Mucosa of rectum (tissue), 2 donors: ENCODE measurements at regions not wholly inside any gene's neighbourhood (a gene's known extent, or its start where the extent isn't known, plus 50 kb on each side); places are given as distances from the start of the nearest gene placed in this dataset.
"Not testable (repeated sequence)": the region's sequence is repeated elsewhere in the genome, so short reads cannot be mapped to it uniquely, and the experiment has no call there.

Source experiments
- H3K27ac ChIP-seq, 2 donors: one replicate each; pipeline ENCODE4 v1.7.0; 2013; ENCODE audit warnings: inconsistent platforms in 2 of 2, low read depth in 2 of 2, low read length in 2 of 2
- H3K27me3 ChIP-seq, 2 donors: one replicate each; pipeline ENCODE4 v1.7.0; 2013; ENCODE audit warnings: low read length in 2 of 2; ENCODE audit not compliant: control insufficient read depth in 2 of 2, insufficient read depth in 2 of 2
- H3K36me3 ChIP-seq, 2 donors: one replicate each; pipeline ENCODE4 v1.7.0; 2013; ENCODE audit warnings: low read length in 2 of 2; ENCODE audit not compliant: control insufficient read depth in 2 of 2, insufficient read depth in 2 of 2
- H3K4me1 ChIP-seq, 2 donors: one replicate each; pipeline ENCODE4 v1.7.0; 2013; ENCODE audit warnings: low read length in 2 of 2, mild to moderate bottlenecking in 1 of 2; ENCODE audit not compliant: control insufficient read depth in 2 of 2, insufficient read depth in 2 of 2
- H3K4me3 ChIP-seq, 2 donors: one replicate each; pipeline ENCODE4 v1.7.0; 2013; ENCODE audit warnings: low read length in 2 of 2
- H3K9ac ChIP-seq, 2 donors: one replicate each; pipeline ENCODE4 v1.7.0; 2013; ENCODE audit warnings: low read length in 2 of 2, low read depth in 1 of 2, mild to moderate bottlenecking in 1 of 2
- H3K9me3 ChIP-seq, 2 donors: one replicate each; pipeline ENCODE4 v1.7.0; 2013; ENCODE audit warnings: low read length in 2 of 2; ENCODE audit not compliant: control insufficient read depth in 2 of 2
- donor health status: healthy.
- donor health status: Normal muscosa, but diverticular disease.

- not testable (repeated sequence) for H3K4me3 ChIP-seq, H3K9me3 ChIP-seq, H3K9ac ChIP-seq, H3K36me3 ChIP-seq, H3K27me3 ChIP-seq, H3K27ac ChIP-seq, H3K4me1 ChIP-seq
Observed at GRCh38 chr11:29600151-29600575, 416.7 kb downstream of the KCNA4 start.

GRCh38 chr11:29584342-29584741 is 432.5 kb downstream of the KCNA4 start:
- Histone ChIP-seq H3K9me3 (no peaks in the 10 kb centered on the region), H3K9ac (no peak overlapping the region), H3K4me3 (no peak overlapping the region), H3K4me1 (no peaks in the 10 kb centered on the region), H3K27ac (no peak overlapping the region), H3K27me3 (no peaks in the 10 kb centered on the region), H3K36me3 (no peaks in the 10 kb centered on the region)

- Histone ChIP-seq H3K4me1 (no peaks in the 10 kb centered on the region), H3K9me3 (no peaks in the 10 kb centered on the region), H3K27ac (no peak overlapping the region), H3K4me3 (no peak overlapping the region), H3K9ac (no peak overlapping the region), H3K36me3 (no peaks in the 10 kb centered on the region), H3K27me3 (no peaks in the 10 kb centered on the region)
Observed at GRCh38 chr11:29578806-29579205, 438.0 kb downstream of the KCNA4 start.

- Histone ChIP-seq H3K27me3 (no peaks in the 10 kb centered on the region), H3K9ac (no peak overlapping the region), H3K4me3 (no peak overlapping the region), H3K36me3 (no peaks in the 10 kb centered on the region), H3K9me3 (peaks cover 0 to 3% of the 10 kb centered on the region in 2 donors), H3K4me1 (no peaks in the 10 kb centered on the region), H3K27ac (no peak overlapping the region)
Observed at GRCh38 chr11:29564486-29564885, 452.3 kb downstream of the KCNA4 start.

- Histone ChIP-seq H3K4me1 (no peaks in the 10 kb centered on the region), H3K27me3 (no peaks in the 10 kb centered on the region), H3K4me3 (no peak overlapping the region), H3K9me3 (no peaks in the 10 kb centered on the region), H3K36me3 (no peaks in the 10 kb centered on the region), H3K27ac (no peak overlapping the region), H3K9ac (no peak overlapping the region)
Observed at GRCh38 chr11:29562183-29562582, 454.6 kb downstream of the KCNA4 start.

- no peaks in the 10 kb centered on the region for H3K36me3 ChIP-seq
- H3K27me3 ChIP-seq, result no peaks in the 10 kb centered on the region
- no peaks in the 10 kb centered on the region for H3K4me1 ChIP-seq
- no peaks in the 10 kb centered on the region for H3K9me3 ChIP-seq
- no peak overlapping the region for H3K27ac ChIP-seq
- H3K4me3 ChIP-seq, result no peak overlapping the region
- no peak overlapping the region for H3K9ac ChIP-seq
Observed at GRCh38 chr11:29553990-29554389, 462.8 kb downstream of the KCNA4 start.

- H3K36me3 ChIP-seq, result no peaks in the 10 kb centered on the region
- H3K4me1 ChIP-seq, result no peaks in the 10 kb centered on the region
- no peak overlapping the region for H3K27ac ChIP-seq
- H3K9me3 ChIP-seq, result peaks cover 0 to 5% of the 10 kb centered on the region in 2 donors
- H3K4me3 ChIP-seq, result no peak overlapping the region
- no peaks in the 10 kb centered on the region for H3K27me3 ChIP-seq
- H3K9ac ChIP-seq, result no peak overlapping the region
Observed at GRCh38 chr11:29538339-29539036, 478.3 kb downstream of the KCNA4 start.

- Histone ChIP-seq H3K9me3 (no peaks in the 10 kb centered on the region), H3K36me3 (no peaks in the 10 kb centered on the region), H3K9ac (no peak overlapping the region), H3K4me1 (no peaks in the 10 kb centered on the region), H3K27ac (no peak overlapping the region), H3K4me3 (no peak overlapping the region), H3K27me3 (no peaks in the 10 kb centered on the region)
Observed at GRCh38 chr11:29534836-29535235, 482.0 kb downstream of the KCNA4 start.

GRCh38 chr11:29530961-29531360 is 485.9 kb downstream of the KCNA4 start:
- no peaks in the 10 kb centered on the region for H3K9me3 ChIP-seq
- H3K4me1 ChIP-seq, result no peaks in the 10 kb centered on the region
- no peak overlapping the region for H3K9ac ChIP-seq
- no peak overlapping the region for H3K4me3 ChIP-seq
- H3K36me3 ChIP-seq, result no peaks in the 10 kb centered on the region
- H3K27me3 ChIP-seq, result no peaks in the 10 kb centered on the region
- H3K27ac ChIP-seq, result no peak overlapping the region

GRCh38 chr11:29527391-29527936 is 489.4 kb downstream of the KCNA4 start:
- no peak overlapping the region for H3K27ac ChIP-seq
- H3K9ac ChIP-seq, result no peak overlapping the region
- H3K27me3 ChIP-seq, result no peaks in the 10 kb centered on the region
- no peaks in the 10 kb centered on the region for H3K4me1 ChIP-seq
- H3K9me3 ChIP-seq, result no peaks in the 10 kb centered on the region
- no peaks in the 10 kb centered on the region for H3K36me3 ChIP-seq
- no peak overlapping the region for H3K4me3 ChIP-seq
